NOMO-1 treated with dmso at 0.1 percent for 144 hours (cell line): ENCODE measurements at regions not wholly inside any gene's neighbourhood (a gene's known extent, or its start where the extent isn't known, plus 50 kb on each side); places are given as distances from the start of the nearest gene placed in this dataset.
"Not testable (repeated sequence)": the region's sequence is repeated elsewhere in the genome, so short reads cannot be mapped to it uniquely, and the experiment has no call there.

ENCODE experiments used
- DNase-seq: peaks from one replicate; lab custom pipeline; 2025; ENCODE audit not compliant: unreplicated experiment; lab: John Stamatoyannopoulos, UW

DNA sequence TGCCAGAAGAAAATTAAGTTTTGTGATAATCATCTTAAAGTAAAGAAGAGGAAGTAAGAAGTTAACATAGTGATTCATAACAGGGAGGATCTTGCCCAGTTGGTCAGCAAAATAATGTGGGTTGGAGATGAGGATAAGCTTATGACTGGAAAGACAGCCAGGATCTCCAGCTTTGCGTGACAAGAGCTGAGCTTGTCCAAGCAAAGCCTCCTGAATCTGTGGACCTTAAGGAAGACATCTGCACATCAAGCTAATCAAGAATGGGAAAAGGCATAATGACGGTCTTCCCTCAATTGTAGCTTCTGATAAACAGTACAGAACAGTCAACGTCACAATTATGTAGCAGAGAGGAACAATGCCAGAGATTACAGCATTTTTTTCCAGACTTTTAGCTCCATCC lies 744.7 kb upstream of the GOT2 start:
- DNase-seq = no peak

DNA sequence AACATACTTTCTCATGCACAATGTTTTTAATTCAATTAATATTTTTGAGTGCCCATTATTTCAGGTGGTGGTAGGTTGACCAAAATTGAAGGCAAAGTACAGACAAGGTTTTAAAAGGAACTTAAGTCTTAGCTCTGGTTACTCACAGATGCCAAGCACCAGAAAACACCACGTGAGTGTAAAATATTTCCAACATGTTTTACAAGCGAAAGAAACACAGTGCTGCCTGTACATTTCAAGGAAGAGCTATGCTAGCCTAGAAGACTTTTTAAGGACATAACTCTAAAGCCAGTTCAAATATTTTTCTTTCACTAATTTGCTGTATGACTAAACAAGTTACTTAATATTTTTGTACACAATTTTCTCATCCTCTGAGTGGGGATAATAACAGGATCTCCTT lies 736.4 kb upstream of the GOT2 start:
- DNase-seq = no peak

DNA sequence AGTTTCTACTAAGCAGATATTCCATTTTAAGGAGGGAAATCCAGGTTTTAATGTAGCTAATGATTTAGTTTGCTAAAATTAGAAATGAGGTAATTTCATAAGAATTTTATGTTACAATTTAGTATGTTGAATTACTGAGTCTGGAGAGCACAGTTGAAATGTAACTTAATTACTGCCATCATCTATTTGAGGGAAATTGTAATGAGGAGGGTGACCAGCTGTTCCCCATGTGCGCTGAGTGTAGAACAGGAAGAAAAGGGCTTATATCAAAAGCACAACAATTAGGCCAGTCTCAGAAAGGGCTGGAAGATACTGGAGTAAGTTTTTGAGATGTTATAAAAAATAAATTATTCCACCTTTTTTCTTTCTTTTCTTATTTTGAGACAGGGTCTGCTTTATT lies 735.1 kb upstream of the GOT2 start:
- no peak for DNase-seq

DNA sequence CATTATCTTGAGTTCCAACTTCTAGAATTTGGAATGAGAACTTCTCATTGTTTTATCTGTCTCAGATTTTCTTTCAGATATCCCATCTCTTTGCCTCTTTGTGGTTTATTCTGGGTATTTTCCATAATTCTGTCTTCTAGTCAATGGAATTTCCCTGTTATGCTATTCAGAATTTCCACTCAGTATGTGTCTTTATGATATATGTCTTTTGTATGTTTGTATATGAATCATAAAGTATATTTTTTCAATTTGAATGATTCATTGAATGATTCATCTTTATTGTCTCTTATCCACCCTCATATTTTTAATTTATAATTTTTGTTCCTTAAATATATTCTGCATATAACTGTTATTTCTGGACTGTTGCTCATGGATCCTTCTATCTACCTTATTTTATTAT lies 729.7 kb upstream of the GOT2 start:
- DNase-seq = no peak

DNA sequence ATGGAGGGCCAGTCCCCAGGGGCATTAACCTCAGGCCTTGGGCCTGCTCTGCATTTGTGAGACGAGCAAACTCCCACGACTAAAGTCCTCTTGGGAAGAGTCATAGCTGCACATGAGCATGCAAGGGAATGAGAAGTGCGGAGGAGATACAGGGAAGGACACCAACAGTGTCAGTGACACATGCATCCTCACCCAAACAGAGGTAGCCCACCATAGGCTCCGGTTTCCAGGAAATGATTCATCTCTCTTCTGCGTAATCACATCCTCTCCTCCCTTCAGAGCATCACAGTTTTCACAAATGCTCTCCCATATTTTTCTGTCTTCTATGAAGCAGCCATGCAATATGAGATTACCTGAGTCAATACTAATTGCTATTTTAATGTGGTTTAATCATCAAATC lies 725.7 kb upstream of the GOT2 start:
- DNase-seq = no peak

DNA sequence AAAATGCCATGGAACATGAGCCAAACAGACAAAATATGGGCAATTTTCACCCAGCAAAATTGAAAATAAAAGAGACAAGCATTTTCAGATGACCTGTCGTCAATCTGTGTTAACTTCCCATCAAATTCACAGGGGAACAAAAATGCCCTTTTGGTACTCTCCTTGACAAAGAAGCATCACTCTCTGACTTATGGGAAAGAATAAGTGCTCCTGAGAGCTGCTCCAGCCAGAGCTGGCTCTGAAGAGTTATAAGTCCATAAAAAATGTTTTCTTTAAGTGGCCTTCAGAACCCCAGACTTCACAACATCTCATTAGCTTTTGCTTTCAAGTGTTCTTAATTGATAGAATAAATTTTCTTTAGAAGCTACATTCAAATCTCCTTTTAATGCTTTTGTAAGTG lies 721.4 kb upstream of the GOT2 start:
- no peak for DNase-seq

DNA sequence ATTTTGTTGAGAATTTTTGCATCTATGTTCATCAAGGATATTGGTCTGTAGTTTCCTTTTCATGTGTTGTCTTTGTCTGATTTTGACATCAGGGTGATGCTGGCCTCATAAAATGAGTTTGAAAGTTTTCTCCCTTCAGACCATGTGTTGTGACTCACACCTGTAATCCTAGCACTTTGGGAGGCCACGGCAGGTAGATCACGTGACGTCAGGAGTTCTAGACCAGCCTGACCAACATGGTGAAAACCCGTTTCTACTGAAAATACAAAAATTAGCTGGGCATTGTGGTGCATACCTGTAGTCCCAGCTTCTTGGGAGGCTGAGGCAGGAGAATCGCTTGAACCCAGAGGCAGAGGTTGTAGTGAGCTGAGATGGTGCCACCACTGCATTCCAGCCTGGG lies 716.4 kb upstream of the GOT2 start:
- not testable (repeated sequence) for DNase-seq

DNA sequence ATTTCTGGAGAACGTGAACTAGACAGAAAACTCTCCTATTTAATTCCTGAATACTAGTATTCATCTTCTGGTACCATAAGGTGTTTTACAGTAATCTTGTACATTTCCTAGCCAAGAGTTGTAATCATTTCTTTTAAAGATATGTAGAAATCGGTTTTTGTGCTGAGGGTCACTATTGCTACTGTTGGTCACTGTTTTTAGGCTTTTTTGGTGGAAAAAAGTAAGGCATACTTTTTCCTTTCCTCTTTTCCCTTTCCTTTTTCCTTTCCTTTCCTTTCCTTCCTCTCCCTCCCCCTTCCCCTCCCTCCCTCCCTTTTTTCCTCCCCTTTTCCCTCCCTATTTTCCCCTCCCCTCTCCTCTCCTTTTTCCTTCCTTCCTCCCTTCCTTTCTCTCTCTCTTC lies 706.4 kb upstream of the GOT2 start:
- DNase-seq = no peak

DNA sequence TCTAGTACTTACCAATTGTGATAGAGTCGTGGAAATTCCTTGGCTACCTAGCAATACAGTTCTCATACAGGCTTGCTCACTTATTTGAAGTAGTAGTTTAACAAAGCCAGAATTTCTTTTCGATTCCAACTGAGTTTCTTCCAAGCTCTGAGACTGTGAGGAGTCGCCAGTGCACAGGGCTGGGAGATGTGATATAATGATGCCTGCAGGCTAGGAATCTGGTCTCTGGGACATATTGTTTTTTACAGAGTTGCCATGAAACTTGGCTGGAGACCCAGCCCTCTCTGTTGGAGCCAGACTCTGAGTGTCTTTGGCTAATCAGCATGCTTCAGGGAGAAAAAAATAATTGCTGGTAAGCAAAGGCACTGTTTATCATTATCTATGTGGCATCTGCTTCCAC lies 698.8 kb upstream of the GOT2 start:
- no peak for DNase-seq

DNA sequence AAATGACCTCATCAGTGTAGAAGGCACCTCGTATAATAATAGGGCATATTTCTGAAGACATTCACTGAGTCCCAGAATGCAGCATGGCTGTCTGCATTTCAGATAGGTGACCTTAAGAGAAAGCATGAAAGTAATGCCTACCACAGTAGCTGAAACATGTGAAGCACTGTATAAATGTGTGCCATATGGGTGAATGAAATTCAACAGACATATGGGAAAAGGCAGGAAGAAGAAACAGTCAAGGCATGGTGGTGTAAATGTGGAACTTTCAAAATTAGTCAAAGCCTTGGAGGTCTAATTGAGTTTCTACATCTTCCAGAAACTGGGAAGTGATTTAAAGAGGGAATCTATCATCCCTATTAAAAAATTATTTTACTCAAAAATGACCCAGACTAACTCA lies 698.2 kb upstream of the GOT2 start:
- DNase-seq = no peak

DNA sequence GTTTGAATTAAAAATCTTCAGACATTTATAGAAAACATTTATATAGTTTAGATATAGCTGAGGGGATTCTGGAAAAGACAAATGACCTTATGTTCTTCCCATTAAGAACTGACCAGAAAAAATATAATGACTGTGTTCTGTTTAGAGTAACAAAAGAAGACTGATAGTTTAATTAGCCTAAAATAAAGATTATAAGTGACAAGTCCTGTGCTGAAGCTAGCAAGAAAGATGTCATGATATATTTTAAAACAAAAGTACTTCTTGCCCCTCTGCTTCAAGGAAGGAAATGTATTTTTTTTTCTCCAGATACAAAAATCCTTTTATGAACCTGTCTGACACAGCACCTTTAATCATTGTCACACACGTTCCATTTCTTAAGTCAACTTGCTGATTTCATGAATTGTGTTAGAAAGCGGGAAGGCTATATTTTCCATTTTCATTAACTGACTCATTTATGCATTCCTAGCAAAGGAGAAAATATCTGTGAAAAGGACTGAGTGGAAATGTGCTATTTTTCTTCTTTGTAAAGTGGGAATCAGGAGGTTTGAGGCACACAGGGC lies 690.7 kb upstream of the GOT2 start:
- no peak for DNase-seq

DNA sequence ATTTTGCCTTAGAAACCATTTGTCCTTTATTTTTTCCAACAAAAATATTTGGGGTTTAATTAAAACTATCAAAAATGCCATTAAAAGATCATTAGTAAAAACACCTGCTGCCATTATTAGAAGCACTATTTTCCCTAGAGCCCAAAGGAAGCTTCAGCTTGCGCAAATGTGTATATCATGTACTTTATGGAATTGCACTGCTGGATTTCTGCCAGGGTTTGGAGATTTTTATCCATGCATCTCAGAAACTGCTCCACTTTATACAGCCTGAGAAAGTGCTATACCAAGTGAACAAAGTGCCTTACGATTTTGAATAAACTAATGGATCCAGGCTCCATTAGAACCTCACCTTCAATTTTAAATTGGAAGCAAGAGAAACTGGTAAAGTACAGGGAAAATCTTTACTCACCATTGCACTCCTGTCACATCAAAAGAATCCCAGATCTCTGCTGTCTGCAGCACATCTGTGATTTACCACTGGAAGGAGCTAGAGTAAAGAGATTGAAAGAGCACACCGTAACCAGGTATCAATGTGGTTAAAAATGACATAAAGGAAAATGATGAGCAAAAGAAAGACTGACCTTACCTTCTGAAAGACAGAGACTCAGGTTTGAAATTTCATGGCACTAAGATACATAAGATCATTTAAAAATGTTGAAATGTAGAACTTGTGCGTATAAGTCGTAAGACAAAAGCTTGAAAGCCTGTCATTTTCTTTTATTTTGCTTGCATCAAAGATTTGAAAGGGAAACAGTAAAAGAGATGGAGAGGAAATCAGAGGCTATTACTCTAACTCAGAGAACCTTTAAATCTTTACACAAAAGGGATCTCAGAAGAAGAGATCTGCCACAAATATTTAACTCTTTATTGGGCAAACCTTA lies 678.1 kb upstream of the GOT2 start:
- no peak for DNase-seq

DNA sequence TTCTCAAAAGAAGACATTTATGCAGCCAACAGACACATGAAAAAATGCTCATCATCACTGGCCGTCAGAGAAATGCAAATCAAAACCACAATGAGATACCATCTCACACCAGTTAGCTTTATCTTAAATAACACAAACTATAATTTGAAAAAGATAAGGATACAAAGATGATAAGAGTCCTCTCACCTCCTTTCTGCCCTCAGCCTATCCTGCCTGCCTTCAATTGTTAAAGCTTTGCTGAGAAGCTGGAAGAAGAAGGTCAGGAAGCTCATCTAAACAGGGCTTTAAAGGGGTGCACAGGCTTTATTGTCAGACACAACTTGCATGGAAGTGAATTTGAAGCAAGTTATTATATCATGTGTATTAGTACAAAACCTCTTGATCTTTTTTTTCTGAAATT lies 676.3 kb upstream of the GOT2 start:
- DNase-seq = no peak

DNA sequence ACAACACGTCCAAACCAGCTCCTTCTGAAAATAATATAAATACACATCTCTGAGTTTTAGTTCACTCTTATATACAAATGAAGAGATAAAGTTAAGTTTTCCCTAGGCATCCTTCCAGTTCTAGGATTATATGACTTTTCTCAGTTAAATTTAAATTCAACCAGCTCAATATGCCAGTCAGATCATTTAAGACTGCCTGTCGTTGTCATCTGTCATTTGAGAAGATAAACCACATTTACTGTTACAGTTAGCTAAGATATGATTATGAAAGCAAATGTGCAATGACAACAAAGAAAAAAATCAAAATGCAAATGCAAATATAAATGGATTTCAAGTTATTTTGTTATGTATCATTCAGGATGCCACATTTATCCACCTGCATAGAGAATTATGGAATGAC lies 671.7 kb upstream of the GOT2 start:
- no peak for DNase-seq

DNA sequence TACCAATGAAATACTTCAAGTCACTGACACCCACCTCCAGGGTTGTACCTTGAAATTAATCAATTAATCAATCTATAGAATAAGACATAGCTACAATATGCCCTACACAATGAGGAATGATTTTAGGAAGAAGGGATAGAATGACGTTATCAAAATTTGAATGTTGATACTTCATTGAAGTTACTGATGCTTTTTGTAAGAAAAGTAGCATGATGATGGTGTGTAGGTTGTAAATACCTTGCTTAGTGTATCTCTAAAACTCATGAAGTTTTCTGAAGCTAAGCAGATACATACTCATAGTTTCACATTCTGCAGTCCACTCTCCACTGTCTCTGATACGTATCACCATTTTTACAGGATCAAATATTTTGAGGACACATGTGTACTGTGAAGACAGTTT lies 670.4 kb upstream of the GOT2 start:
- no peak for DNase-seq

DNA sequence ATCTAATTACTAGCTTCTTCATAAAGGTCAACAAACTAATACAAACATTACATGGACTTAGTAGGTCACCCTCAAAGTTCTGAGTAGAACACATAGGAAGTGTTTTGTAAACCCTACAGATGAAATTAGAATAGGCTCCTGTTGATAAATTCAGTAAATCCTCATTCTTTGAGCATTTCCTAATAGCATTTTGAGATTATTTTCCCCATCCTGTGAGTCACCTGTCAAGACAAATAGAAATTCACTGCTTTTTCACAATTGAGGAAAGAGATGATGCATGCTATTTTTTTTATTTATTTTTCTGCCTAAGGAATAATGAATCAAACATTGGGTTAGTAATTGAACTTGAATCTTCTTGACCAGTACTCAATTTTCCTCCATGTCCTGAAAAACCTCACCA lies 666.7 kb upstream of the GOT2 start:
- DNase-seq = no peak

DNA sequence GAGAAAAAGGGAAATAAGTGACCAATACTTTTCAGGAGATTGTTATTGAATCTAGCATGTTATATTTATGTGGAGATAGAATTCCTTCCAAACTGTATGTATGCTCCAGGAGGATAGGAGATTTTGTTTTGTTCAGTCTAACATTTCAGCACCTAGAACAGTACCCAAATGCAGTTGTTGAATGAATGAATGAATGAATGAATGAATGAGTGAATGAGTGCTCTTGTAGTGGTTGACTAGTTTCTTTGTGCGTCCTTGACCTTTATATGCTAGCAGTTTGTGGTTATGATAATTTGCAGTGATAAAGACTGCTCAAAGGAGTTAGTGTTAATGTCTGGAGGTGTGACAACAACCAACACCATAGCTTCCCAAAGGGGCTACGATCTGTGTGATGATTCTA lies 663.5 kb upstream of the GOT2 start:
- DNase-seq = no peak

DNA sequence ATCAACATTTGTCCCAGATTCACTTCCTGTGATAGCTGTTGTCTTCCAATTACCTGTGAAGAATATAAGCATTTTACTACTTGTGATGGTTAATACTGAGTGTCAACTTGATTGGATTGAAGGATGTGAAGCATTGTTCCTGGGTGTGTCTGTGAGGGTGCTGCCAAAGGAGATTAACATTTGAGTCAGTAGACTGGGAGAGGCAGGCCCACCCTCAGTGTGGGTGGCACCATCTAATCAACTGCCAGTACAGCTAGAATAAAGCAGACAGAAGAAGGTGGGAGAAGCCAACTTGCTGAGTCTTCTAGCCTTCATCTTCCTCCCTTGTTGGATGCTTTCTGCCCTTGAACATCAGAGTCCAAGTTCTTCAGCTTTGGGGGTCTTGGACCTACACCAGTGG lies 660.4 kb upstream of the GOT2 start:
- DNase-seq = no peak

DNA sequence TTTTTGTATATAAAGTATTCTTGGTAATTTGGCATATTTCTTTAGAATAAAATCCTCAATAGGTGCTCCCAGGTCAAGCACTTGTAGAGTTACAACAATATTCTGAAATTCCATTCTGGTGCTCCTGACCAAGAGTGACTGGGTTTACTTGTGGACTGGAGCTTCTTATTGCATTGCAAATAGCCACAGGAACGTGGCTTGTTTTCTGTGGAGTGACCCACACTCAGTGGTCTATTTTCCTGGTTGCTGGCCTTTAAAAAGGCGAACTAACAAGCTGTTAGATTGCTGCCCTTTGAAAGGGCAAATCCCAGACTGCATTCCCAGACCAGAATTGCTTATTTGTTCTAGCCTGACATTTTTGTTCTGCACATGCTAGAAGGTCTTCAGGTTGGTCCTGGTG lies 658.8 kb upstream of the GOT2 start:
- DNase-seq = no peak

DNA sequence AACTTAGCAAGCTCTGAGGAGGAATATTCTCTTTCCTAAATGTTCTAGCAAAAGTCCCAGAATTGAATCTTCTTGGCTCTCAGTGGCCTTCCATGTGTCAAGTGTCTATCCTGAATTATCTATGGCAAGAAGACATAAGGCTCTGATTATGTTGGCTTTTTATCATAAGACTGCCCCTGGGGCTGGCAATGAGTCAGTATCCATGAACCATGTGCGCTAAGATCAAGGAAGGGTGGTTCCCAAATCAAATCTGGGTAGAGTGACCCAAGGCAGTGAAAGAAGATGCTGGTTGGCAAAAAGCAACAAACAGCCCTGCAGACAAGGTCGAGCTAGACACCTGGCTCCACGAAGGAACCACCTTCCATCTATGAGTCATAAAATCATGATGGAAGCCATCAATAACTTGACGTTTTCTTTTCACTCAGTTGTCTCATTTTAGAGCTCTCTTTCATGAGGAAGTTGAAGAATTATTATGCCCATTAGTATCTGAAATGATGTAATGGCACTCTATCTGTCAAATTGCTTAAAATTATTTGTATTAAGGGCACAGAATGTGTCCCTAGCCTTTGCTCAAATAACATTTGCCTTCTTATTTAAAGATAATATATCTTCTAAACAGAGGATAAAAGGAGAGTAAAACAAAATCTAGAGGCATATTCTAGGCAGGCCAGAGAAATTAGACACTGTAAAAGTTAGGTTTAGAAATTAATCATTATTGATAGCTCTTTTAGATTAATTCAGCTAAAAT lies 657.7 kb upstream of the GOT2 start:
- DNase-seq = no peak

DNA sequence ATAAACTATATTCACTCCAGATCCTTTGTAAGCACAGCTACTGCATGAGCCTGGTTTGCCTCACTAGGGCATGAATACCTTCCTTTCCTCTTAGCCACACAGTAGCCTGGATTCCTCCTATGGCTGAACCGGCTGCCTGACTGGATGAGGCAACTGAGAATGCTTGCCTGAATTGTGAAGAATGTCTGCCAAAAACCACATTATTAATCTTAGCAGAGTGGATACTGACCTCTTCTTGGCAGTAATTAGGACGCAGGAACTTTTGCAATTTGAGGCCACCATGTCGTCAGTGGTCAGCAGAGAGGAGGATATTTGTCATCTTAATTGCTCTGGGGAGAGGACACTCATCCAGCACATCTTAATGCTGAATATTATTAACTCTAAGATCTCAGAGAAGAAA lies 651.8 kb upstream of the GOT2 start:
- no peak for DNase-seq

DNA sequence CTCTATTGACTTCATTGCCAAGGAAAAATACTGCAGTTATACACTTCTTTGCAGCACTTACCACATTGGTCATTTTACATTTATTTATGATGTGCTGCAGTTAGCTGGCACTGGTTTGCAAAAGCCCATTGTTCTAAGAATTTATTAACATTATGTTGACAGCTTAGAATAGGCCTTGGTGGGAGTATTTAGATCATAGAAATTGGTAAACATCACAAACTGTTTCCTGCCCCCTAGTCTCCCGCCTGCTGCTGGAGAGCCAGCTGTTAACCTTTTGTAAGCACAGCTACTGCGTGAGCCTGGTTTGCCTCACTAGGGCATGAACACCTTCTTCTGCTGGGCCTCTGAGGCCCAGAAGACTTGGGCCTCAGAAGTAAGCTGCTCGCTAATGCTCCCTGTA lies 651.4 kb upstream of the GOT2 start:
- DNase-seq = no peak
